HEK293T (cell line): ENCODE measurements at regions not wholly inside any gene's neighbourhood (a gene's known extent, or its start where the extent isn't known, plus 50 kb on each side); places are given as distances from the start of the nearest gene placed in this dataset.

Source experiments
- CTCF ChIA-PET: fragments of 350-600 bp; formaldehyde crosslinking; extraction: SDS; loops from one replicate; lab custom pipeline; 2021; ENCODE audit warnings: antibody characterized with exemption, inconsistent platforms; lab: Yijun Ruan, JAX
- POLR2A ChIA-PET: fragments of 350-600 bp; formaldehyde crosslinking; extraction: SDS; loops from one replicate; lab custom pipeline; 2020; ENCODE audit warnings: antibody characterized with exemption, inconsistent platforms; lab: Yijun Ruan, JAX
- DNase-seq: peaks from one replicate; pipeline ENCODE4 v3.0.0; 2012; ENCODE audit warnings: mixed read lengths; ENCODE audit errors: extremely low spot score
- ARNT ChIP-seq: fragments of 450-650 bp; IDR thresholded peaks from 2 replicates; pipeline ENCODE4 v1.6.1; 2017; ENCODE audit warnings: mild to moderate bottlenecking
- BHLHE40 ChIP-seq: fragments of 450-650 bp; IDR thresholded peaks from 2 replicates; pipeline ENCODE4 v1.6.1; 2016; ENCODE audit warnings: mild to moderate bottlenecking, moderate library complexity, borderline replicate concordance
- CTBP1 ChIP-seq: fragments of 450-650 bp; IDR thresholded peaks from 2 replicates; pipeline ENCODE4 v1.6.1; 2016; ENCODE audit warnings: borderline replicate concordance
- ELF4 ChIP-seq: fragments of 450-650 bp; IDR thresholded peaks from 2 replicates; pipeline ENCODE4 v1.6.1; 2017; ENCODE audit warnings: antibody characterized with exemption
- FOXA1 ChIP-seq: fragments of 450-650 bp; IDR thresholded peaks from 2 replicates; pipeline ENCODE4 v1.6.1; 2016; ENCODE audit warnings: mild to moderate bottlenecking
- FOXK2 ChIP-seq: fragments of 450-650 bp; IDR thresholded peaks from 2 replicates; pipeline ENCODE4 v1.6.1; 2016; ENCODE audit warnings: mild to moderate bottlenecking
- FOXM1 ChIP-seq: fragments of 450-650 bp; IDR thresholded peaks from 2 replicates; pipeline ENCODE4 v1.6.1; 2017; ENCODE audit warnings: mild to moderate bottlenecking, borderline replicate concordance
- HDGF ChIP-seq: fragments of 450-650 bp; IDR thresholded peaks from 2 replicates; pipeline ENCODE4 v1.6.1; 2017; ENCODE audit warnings: antibody characterized with exemption, borderline replicate concordance
- L3MBTL2 ChIP-seq: fragments of 450-650 bp; conservative IDR thresholded peaks from 2 replicates; pipeline ENCODE4 v1.6.1; 2016; ENCODE audit warnings: mild to moderate bottlenecking
- LEF1 ChIP-seq: fragments of 450-650 bp; IDR thresholded peaks from 2 replicates; pipeline ENCODE4 v1.6.1; 2017; ENCODE audit warnings: mild to moderate bottlenecking, borderline replicate concordance
- NFRKB ChIP-seq: fragments of 450-650 bp; IDR thresholded peaks from 2 replicates; pipeline ENCODE4 v1.6.1; 2016; ENCODE audit warnings: mild to moderate bottlenecking, moderate library complexity
- SP1 ChIP-seq: fragments of 450-650 bp; IDR thresholded peaks from 2 replicates; pipeline ENCODE4 v1.6.1; 2017
- SUZ12 ChIP-seq: fragments of 450-650 bp; IDR thresholded peaks from 2 replicates; pipeline ENCODE4 v1.6.1; 2016; ENCODE audit warnings: mild to moderate bottlenecking
- TARDBP ChIP-seq: fragments of 450-650 bp; IDR thresholded peaks from 2 replicates; pipeline ENCODE4 v1.6.1; 2016
- ZNF384 ChIP-seq: fragments of 450-650 bp; IDR thresholded peaks from 2 replicates; pipeline ENCODE4 v1.6.1; 2016
- TF ChIP-seq, protein P1 (sequence below): fragments of 450-650 bp; IDR thresholded peaks from 2 replicates; pipeline ENCODE4 v1.6.1; 2016

- no peak for DNase-seq
- CTCF ChIA-PET: no interaction called here
- TF ChIP-seq TARDBP: no peak
- no peak for TF ChIP-seq BHLHE40
- TF ChIP-seq L3MBTL2: no peak
- no peak for TF ChIP-seq FOXM1
- no peak for TF ChIP-seq CTBP1
- no peak for TF ChIP-seq SP1
- no peak for TF ChIP-seq HDGF
- TF ChIP-seq LEF1: no peak
- TF ChIP-seq ARNT: no peak
- TF ChIP-seq ZNF384: no peak
- TF ChIP-seq ELF4: no peak
- no peak for TF ChIP-seq SUZ12
- no peak for TF ChIP-seq FOXK2
- TF ChIP-seq FOXA1: no peak
- TF ChIP-seq NFRKB: no peak
- TF ChIP-seq, protein P1, sequence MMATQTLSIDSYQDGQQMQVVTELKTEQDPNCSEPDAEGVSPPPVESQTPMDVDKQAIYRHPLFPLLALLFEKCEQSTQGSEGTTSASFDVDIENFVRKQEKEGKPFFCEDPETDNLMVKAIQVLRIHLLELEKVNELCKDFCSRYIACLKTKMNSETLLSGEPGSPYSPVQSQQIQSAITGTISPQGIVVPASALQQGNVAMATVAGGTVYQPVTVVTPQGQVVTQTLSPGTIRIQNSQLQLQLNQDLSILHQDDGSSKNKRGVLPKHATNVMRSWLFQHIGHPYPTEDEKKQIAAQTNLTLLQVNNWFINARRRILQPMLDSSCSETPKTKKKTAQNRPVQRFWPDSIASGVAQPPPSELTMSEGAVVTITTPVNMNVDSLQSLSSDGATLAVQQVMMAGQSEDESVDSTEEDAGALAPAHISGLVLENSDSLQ: no peak
- POLR2A ChIA-PET: no interaction called here
Observed at GRCh38 chr3:107973961-107974360, 116.9 kb downstream of the CD47 start.

DNA sequence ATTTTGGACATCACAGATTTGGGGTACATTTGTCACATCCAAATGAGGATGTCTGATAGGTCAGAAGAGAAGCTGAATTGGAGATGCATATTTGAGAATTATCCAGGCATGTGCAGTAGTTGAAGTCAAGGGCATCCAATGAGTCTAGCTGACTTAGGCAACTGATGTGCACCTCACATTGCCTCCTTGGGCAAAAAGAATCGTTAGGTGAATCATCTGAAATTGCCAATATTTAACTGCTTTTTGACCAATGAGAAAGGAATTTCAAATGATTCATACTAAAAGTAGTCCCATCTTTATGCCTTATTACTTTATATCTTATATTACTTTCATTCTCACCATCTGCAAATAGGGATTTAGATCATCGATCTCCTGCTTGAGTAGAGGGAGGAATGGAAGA lies 117.7 kb downstream of the CD47 start:
- ChIA-PET POLR2A (no interaction called here), CTCF (no interaction called here)
- TF ChIP-seq FOXK2: no peak
- no peak for TF ChIP-seq ELF4
- TF ChIP-seq ARNT: no peak
- no peak for TF ChIP-seq FOXM1
- no peak for TF ChIP-seq BHLHE40
- no peak for TF ChIP-seq LEF1
- no peak for TF ChIP-seq SP1
- TF ChIP-seq TARDBP: no peak
- TF ChIP-seq HDGF: no peak
- TF ChIP-seq, protein P1: no peak
- no peak for TF ChIP-seq SUZ12
- no peak for TF ChIP-seq CTBP1
- TF ChIP-seq NFRKB: no peak
- TF ChIP-seq FOXA1: no peak
- no peak for TF ChIP-seq ZNF384
- no peak for DNase-seq

GRCh38 chr3:107970993-107971580 lies 119.7 kb downstream of the CD47 start:
- POLR2A ChIA-PET: no interaction called here

DNA sequence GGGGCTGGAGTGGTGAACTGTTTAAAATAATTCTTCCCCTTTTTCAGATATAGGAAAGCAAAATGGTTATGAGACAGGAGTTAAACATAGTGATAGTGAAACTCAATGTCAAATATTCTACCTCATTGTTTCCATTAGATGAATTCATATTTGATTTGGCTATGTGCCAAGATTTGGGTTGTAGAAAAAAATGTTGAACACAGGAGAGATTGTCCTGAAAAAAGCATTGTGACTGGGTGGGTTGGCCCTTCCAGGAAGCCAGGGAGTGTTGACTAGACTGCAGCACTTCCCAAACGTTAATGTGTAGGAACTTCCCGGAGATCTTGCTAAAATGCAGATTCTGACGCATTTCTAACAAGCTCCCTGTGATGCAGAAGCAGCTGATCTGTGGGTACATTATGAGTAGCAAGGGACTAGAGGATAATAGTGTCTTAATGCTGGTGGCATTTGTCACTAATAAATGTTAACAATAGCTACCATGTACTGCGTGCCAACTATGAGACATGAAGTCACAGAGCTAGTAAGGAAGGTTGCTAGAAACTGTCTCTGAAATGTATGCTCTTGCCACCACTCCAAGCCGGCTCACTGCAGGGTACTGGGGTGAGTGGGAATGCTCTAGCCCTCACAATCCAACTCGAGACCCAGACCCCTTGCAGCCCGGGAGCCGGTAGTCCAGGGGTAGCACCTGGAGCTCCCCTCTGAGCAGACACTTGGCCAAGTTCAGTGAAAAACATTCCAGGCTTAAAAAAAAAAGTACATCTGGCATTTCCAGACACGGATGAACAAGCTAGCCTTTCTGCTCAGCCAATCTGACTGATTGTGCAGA lies 120.6 kb downstream of the CD47 start:
- DNase-seq: no peak
- ChIA-PET CTCF (interaction anchor here (0.6 kb wide), 1 partner anchor 448 kb away, joined by 3 read pairs; no protein-coding TSS in a partner anchor), POLR2A (no interaction called here)
- TF ChIP-seq FOXA1 (no peak), SUZ12 (no peak), FOXM1 (no peak), LEF1 (no peak), CTBP1 (no peak), BHLHE40 (no peak), TARDBP (no peak), ZNF384 (no peak), HDGF (no peak), SP1 (no peak)
- TF ChIP-seq, protein P1: no peak

More at GRCh38 chr3:107970993-107971580, 119.7 kb downstream of the CD47 start:
- CTCF ChIA-PET: no interaction called here
- TF ChIP-seq FOXA1 (no peak), HDGF (no peak), LEF1 (no peak), ZNF384 (no peak), ELF4 (no peak), FOXM1 (no peak), CTBP1 (no peak), BHLHE40 (no peak), L3MBTL2 (no peak), NFRKB (no peak), SP1 (no peak), FOXK2 (no peak), SUZ12 (no peak), TARDBP (no peak)
- TF ChIP-seq, protein P1: no peak
- no peak for DNase-seq

DNA sequence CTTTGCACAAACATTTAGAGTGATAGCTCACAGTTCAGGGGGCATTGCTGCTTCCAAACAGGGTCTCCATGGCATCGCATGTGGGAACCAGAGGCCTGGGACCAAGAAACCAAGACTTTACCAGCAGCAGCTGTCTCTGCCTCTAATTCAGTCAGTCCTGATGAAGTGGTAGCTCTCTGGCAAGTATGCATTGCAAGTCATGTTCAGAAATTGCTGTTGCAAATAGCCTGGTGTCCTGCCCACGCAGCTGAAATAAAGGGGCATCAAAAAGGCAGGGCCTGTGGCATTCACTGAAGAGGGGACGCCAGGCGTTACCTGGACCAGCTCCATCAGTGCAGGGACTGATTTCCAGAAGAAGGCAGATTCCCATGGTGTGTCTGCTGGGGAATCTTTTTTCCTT lies 121.3 kb downstream of the CD47 start:
- CTCF ChIA-PET: no interaction called here
- DNase-seq: no peak
- no peak for TF ChIP-seq SUZ12
- TF ChIP-seq TARDBP: no peak
- no peak for TF ChIP-seq BHLHE40
- TF ChIP-seq L3MBTL2: no peak
- POLR2A ChIA-PET: no interaction called here
